SK-N-SH (cell line): ENCODE measurements at regions not wholly inside any gene's neighbourhood (a gene's known extent, or its start where the extent isn't known, plus 50 kb on each side); places are given as distances from the start of the nearest gene placed in this dataset.

Experiments used
- CTCF ChIA-PET: fragments of 300-600, 350-600 bp; formaldehyde crosslinking; extraction: SDS; loops from one replicate; lab custom pipeline; 2021; lab: Yijun Ruan, JAX
- POLR2A ChIA-PET: fragments of 350-600 bp; sonication (Branson Sonifier 250); formaldehyde crosslinking; extraction: SDS; loops from one replicate; lab custom pipeline; 2020; ENCODE audit warnings: antibody characterized with exemption, inconsistent platforms; lab: Yijun Ruan, JAX
- DNase-seq: peaks from one replicate; pipeline ENCODE4 v3.0.0; 2012
- H2AFZ ChIP-seq: fragments of 200-600 bp; sonication (generic); 2 replicates; pipeline ENCODE4 v1.8.1; 2016; ENCODE audit warnings: antibody characterized with exemption, mild to moderate bottlenecking, low read depth
- H3F3A ChIP-seq: fragments of 200-600 bp; sonication (generic); replicated peaks from 2 replicates; pipeline ENCODE3; 2016; ENCODE audit warnings: antibody characterized with exemption, mild to moderate bottlenecking; ENCODE audit not compliant: insufficient read depth
- H3K27ac ChIP-seq, 2 experiments: fragments of 200-500 bp in 1 of 2; fragments of 200-600 bp in 1 of 2; sonication (Bioruptor generic) in 1 of 2; sonication (generic), shearing (Covaris generic) in 1 of 2; 2 replicates each; pipeline versions ENCODE4 v1.5.1 to v1.6.1; 2014 to 2016; ENCODE audit warnings: low read depth in 2 of 2, inconsistent platforms in 1 of 2, low read length in 1 of 2, mild to moderate bottlenecking in 1 of 2, mixed read lengths in 1 of 2
- H3K27me3 ChIP-seq: fragments of 200-600 bp; sonication (generic), shearing (Covaris generic); 2 replicates; pipeline ENCODE4 v1.6.1; 2016; ENCODE audit warnings: mixed run types; ENCODE audit not compliant: insufficient read depth
- H3K36me3 ChIP-seq, 2 experiments: fragments of 200-500 bp in 1 of 2; fragments of 200-600 bp in 1 of 2; sonication (Bioruptor generic) in 1 of 2; sonication (generic) in 1 of 2; replicated peaks in 1 of 2; 2 replicates each; pipeline versions ENCODE3 to v1.5.1; 2014 to 2016; ENCODE audit warnings: low read length in 1 of 2, mild to moderate bottlenecking in 1 of 2; ENCODE audit not compliant: insufficient read depth in 2 of 2, control insufficient read depth in 1 of 2
- H3K4me1 ChIP-seq, 2 experiments: fragments of 200-500 bp in 1 of 2; fragments of 200-600 bp in 1 of 2; sonication (Bioruptor generic) in 1 of 2; sonication (generic), shearing (Covaris generic) in 1 of 2; 2 replicates each; pipeline versions ENCODE4 v1.5.1 to v1.6.1; 2014 to 2016; ENCODE audit warnings: low read depth in 1 of 2, low read length in 1 of 2, mixed run types in 1 of 2; ENCODE audit not compliant: insufficient read depth in 2 of 2, control insufficient read depth in 1 of 2
- H3K4me2 ChIP-seq: fragments of 200-600 bp; sonication (generic), shearing (Covaris generic); 2 replicates; pipeline ENCODE4 v1.6.1; 2017; ENCODE audit warnings: mixed run types
- H3K4me3 ChIP-seq, 2 experiments: fragments of 200-500 bp in 1 of 2; fragments of 200-600 bp in 1 of 2; sonication (Bioruptor generic) in 1 of 2; sonication (generic), shearing (Covaris generic) in 1 of 2; 2 replicates each; pipeline versions ENCODE4 v1.5.1 to v1.8.1; 2014 to 2016; ENCODE audit warnings: low read depth in 2 of 2, inconsistent platforms in 1 of 2, low read length in 1 of 2, mild to moderate bottlenecking in 1 of 2, mixed read lengths in 1 of 2, moderate library complexity in 1 of 2
- H3K79me2 ChIP-seq: fragments of 200-600 bp; sonication (generic); 2 replicates; pipeline ENCODE4 v1.8.1; 2017; ENCODE audit warnings: mild to moderate bottlenecking; ENCODE audit not compliant: insufficient read depth
- H3K9ac ChIP-seq: fragments of 200-600 bp; sonication (generic); 2 replicates; pipeline ENCODE4 v1.6.1; 2017; ENCODE audit warnings: mixed run types
- H3K9me2 ChIP-seq: fragments of 200-600 bp; sonication (generic); 2 replicates; pipeline ENCODE4 v1.6.1; 2017; ENCODE audit warnings: mixed run types
- H3K9me3 ChIP-seq: fragments of 200-600 bp; sonication (generic); 2 replicates; pipeline ENCODE4 v1.6.1; 2017; ENCODE audit warnings: mixed run types, mild to moderate bottlenecking, moderate library complexity
- H4K20me1 ChIP-seq: fragments of 200-600 bp; sonication (generic); 2 replicates; pipeline ENCODE4 v1.6.1; 2017; ENCODE audit warnings: mild to moderate bottlenecking, mixed run types; ENCODE audit not compliant: insufficient read depth
- CHD2 ChIP-seq: fragments of 150-350 bp; IDR thresholded peaks from 2 replicates; pipeline ENCODE4 v1.6.1; 2018; ENCODE audit warnings: low read length; ENCODE audit not compliant: partially characterized antibody
- EP300 ChIP-seq, 2 experiments: IDR thresholded peaks; 2 replicates each; pipeline versions ENCODE4 v1.4.0 to v1.6.1; 2012; ENCODE audit warnings: borderline replicate concordance in 1 of 2, low read depth in 1 of 2, low read length in 1 of 2
- EZH2phosphoT487 ChIP-seq: fragments of 200-600 bp; sonication (generic); IDR thresholded peaks from 2 replicates; pipeline ENCODE4 v1.6.1; 2017; ENCODE audit warnings: low read depth, mixed run types, mild to moderate bottlenecking, antibody characterized with exemption, moderate library complexity, borderline replicate concordance
- FOXM1 ChIP-seq: IDR thresholded peaks from 2 replicates; pipeline ENCODE4 v1.4.0; 2012; ENCODE audit warnings: low read depth, mild to moderate bottlenecking
- GATA2 ChIP-seq: sonication (generic); formaldehyde crosslinking; IDR thresholded peaks from 2 replicates; pipeline ENCODE4 v1.5.0; 2020; ENCODE audit warnings: mild to moderate bottlenecking, missing genetic modification reagents
- IRF3 ChIP-seq: fragments of 150-350 bp; IDR thresholded peaks from 2 replicates; pipeline ENCODE4 v1.6.1; 2016; ENCODE audit warnings: mild to moderate bottlenecking, low read depth, low read length
- JUND ChIP-seq: IDR thresholded peaks from 2 replicates; pipeline ENCODE4 v1.4.0; 2012
- MAX ChIP-seq: IDR thresholded peaks from 2 replicates; pipeline ENCODE4 v1.4.0; 2012; ENCODE audit warnings: low read depth
- MEF2A ChIP-seq: IDR thresholded peaks from 2 replicates; pipeline ENCODE4 v1.4.0; 2012; ENCODE audit warnings: low read depth, borderline replicate concordance
- MXI1 ChIP-seq: IDR thresholded peaks from 2 replicates; pipeline ENCODE4 v1.6.1; 2012; ENCODE audit warnings: mild to moderate bottlenecking, low read depth, low read length, improper control_type of control experiment
- NFIC ChIP-seq: IDR thresholded peaks from 2 replicates; pipeline ENCODE4 v1.4.0; 2012; ENCODE audit warnings: borderline replicate concordance
- RAD21 ChIP-seq: IDR thresholded peaks from 2 replicates; pipeline ENCODE4 v1.6.1; 2012; ENCODE audit warnings: mild to moderate bottlenecking, low read length
- RCOR1 ChIP-seq: fragments of 150-350 bp; IDR thresholded peaks from 2 replicates; pipeline ENCODE4 v1.6.1; 2017; ENCODE audit warnings: antibody characterized with exemption, low read length
- REST ChIP-seq: IDR thresholded peaks from 2 replicates; pipeline ENCODE4 v1.6.1; 2012; ENCODE audit warnings: mild to moderate bottlenecking, low read depth, low read length, moderate library complexity
- RFX5 ChIP-seq: IDR thresholded peaks from 2 replicates; pipeline ENCODE4 v1.6.1; 2012; ENCODE audit warnings: mild to moderate bottlenecking, improper control_type of control experiment, low read length
- SIN3A ChIP-seq: IDR thresholded peaks from 2 replicates; pipeline ENCODE4 v1.6.1; 2012; ENCODE audit warnings: low read depth, mild to moderate bottlenecking, low read length, moderate library complexity, borderline replicate concordance
- SMC3 ChIP-seq: IDR thresholded peaks from 2 replicates; pipeline ENCODE4 v1.6.1; 2012; ENCODE audit warnings: low read depth, low read length, improper control_type of control experiment
- TCF12 ChIP-seq: IDR thresholded peaks from 2 replicates; pipeline ENCODE4 v1.4.0; 2012
- YY1 ChIP-seq: IDR thresholded peaks from 2 replicates; pipeline ENCODE4 v1.4.0; 2012; ENCODE audit warnings: low read depth, mild to moderate bottlenecking
- WGBS: methylation state at CpG from one replicate; pipeline ENCODE4 v1.1.6; 2017; ENCODE audit warnings: low lambda C conversion rate; 5-methylcytosine and 5-hydroxymethylcytosine counted together

- Histone ChIP-seq H3F3A (no peaks in the 10 kb centered on the region), H3K9me3 (no peaks in the 10 kb centered on the region), H3K36me3 (no peaks in the 10 kb centered on the region), H3K9ac (no peak overlapping the region), H3K4me3 (no peak overlapping the region), H3K4me1 (no peaks in the 10 kb centered on the region), H4K20me1 (no peaks in the 10 kb centered on the region), H3K27me3 (0 out of 2 replicates have a peak, but pooled peaks cover under 1% of the 10 kb centered on the region), H3K27ac (no peak overlapping the region), H3K9me2 (no peaks in the 10 kb centered on the region), H3K4me2 (no peak overlapping the region), H3K79me2 (no peaks in the 10 kb centered on the region), H2AFZ (no peak overlapping the region)
- CTCF ChIA-PET, result no interaction called here
- TF ChIP-seq NFIC (no peak), SIN3A (no peak), TCF12 (no peak), REST (no peak), EP300 (IDR thresholded peaks at IDR 0.05; ENCODE audit: borderline replicate concordance in 1 of 2, low read depth in 1 of 2, low read length in 1 of 2) (no peak), FOXM1 (no peak), RAD21 (no peak), RCOR1 (no peak), MXI1 (no peak), YY1 (no peak), RFX5 (no peak), MEF2A (no peak), MAX (no peak), SMC3 (no peak), EZH2phosphoT487 (no peak), GATA2 (no peak), IRF3 (no peak), CHD2 (no peak), JUND (no peak)
- WGBS, result 10% methylated on average over 4 of the region's 4 CpGs
- POLR2A ChIA-PET, result no interaction called here
- DNase-seq, result no peak
Measured at GRCh38 chr14:55977392-55978150, 140.6 kb upstream of the PELI2 start.
